Thoracic aorta (tissue), 2 donors: ENCODE measurements at regions not wholly inside any gene's neighbourhood (a gene's known extent, or its start where the extent isn't known, plus 50 kb on each side); places are given as distances from the start of the nearest gene placed in this dataset.

ENCODE experiments used
- ATAC-seq: fragments of 150-250 bp; one replicate; pipeline ENCODE4 v1.8.0; 2017; ENCODE audit warnings: low read depth; ENCODE audit not compliant: insufficient number of reproducible peaks, low FRiP score
- DNase-seq: peaks from one replicate; pipeline ENCODE4 v3.0.0-alpha.2; 2020; ENCODE audit warnings: low spot score
- H3K27ac ChIP-seq, 2 donors: fragments of 200-600 bp; sonication (generic); 1 replicate in 1 of 2; 2 replicates in 1 of 2; pipeline ENCODE4 v1.5.1; 2016; ENCODE audit warnings: mild to moderate bottlenecking in 2 of 2, moderate library complexity in 2 of 2
- H3K27me3 ChIP-seq: fragments of 200-600 bp; sonication (generic); replicated peaks from 2 replicates; pipeline ENCODE4 v1.6.0; 2016; ENCODE audit warnings: mild to moderate bottlenecking; ENCODE audit not compliant: insufficient read depth
- H3K36me3 ChIP-seq: fragments of 200-600 bp; sonication (generic); one replicate; pipeline ENCODE4 v1.5.1; 2016
- H3K4me1 ChIP-seq, 2 donors: fragments of 200-600 bp; sonication (generic); 1 replicate in 1 of 2; 2 replicates in 1 of 2; pipeline versions ENCODE4 v1.5.1 to v1.6.0; 2016; ENCODE audit warnings: low read depth in 2 of 2, mild to moderate bottlenecking in 1 of 2; ENCODE audit not compliant: control insufficient read depth in 1 of 2
- H3K4me3 ChIP-seq: fragments of 200-600 bp; sonication (generic); 2 replicates; pipeline ENCODE4 v1.5.1; 2016; ENCODE audit warnings: mild to moderate bottlenecking
- H3K9me3 ChIP-seq: fragments of 200-600 bp; sonication (generic); 2 replicates; pipeline ENCODE4 v1.5.1; 2016
- CTCF ChIP-seq: fragments of 200-600 bp; sonication (generic); IDR thresholded peaks from one replicate; pipeline ENCODE4 v1.5.1; 2019; ENCODE audit warnings: antibody characterized with exemption

- no peaks in the 10 kb centered on the region for H3K9me3 ChIP-seq
Observed at GRCh38 chr6:134442073-134442472, 124.2 kb upstream of the SGK1 start.

GRCh38 chr6:134438837-134439236, 120.9 kb upstream of the SGK1 start:
- Histone ChIP-seq H3K36me3 (no peaks in the 10 kb centered on the region), H3K4me1 (peaks cover 0 to 7% of the 10 kb centered on the region in 2 donors), H3K27me3 (no peaks in the 10 kb centered on the region), H3K4me3 (no peak overlapping the region), H3K9me3 (no peaks in the 10 kb centered on the region), H3K27ac (no peak overlapping the region)
- no peak for DNase-seq
- ATAC-seq, result no peak
- TF ChIP-seq CTCF, result no peak

More at GRCh38 chr6:134442073-134442472, 124.2 kb upstream of the SGK1 start:
- no peaks in the 10 kb centered on the region for H3K27me3 ChIP-seq
- H3K27ac ChIP-seq, result no peak overlapping the region
- ATAC-seq (no peak), DNase-seq (no peak)
- H3K4me1 ChIP-seq, result peaks cover 0 to under 1% of the 10 kb centered on the region in 2 donors
- TF ChIP-seq CTCF, result no peak
- H3K36me3 ChIP-seq, result no peaks in the 10 kb centered on the region
- no peak overlapping the region for H3K4me3 ChIP-seq

GRCh38 chr6:134437376-134437775, 119.5 kb upstream of the SGK1 start:
- ATAC-seq, result no peak
- Histone ChIP-seq H3K27me3 (no peaks in the 10 kb centered on the region), H3K9me3 (no peaks in the 10 kb centered on the region), H3K36me3 (no peaks in the 10 kb centered on the region), H3K4me1 (peaks cover 0 to 7% of the 10 kb centered on the region in 2 donors), H3K4me3 (no peak overlapping the region), H3K27ac (no peak overlapping the region)
- TF ChIP-seq CTCF, result no peak
- DNase-seq, result no peak

- no peak for ATAC-seq
- H3K9me3 ChIP-seq, result no peaks in the 10 kb centered on the region
- no peaks in the 10 kb centered on the region for H3K27me3 ChIP-seq
- H3K27ac ChIP-seq, result no peak overlapping the region
- no peak for TF ChIP-seq CTCF
- peaks cover 0 to 7% of the 10 kb centered on the region in 2 donors for H3K4me1 ChIP-seq
- no peaks in the 10 kb centered on the region for H3K36me3 ChIP-seq
- H3K4me3 ChIP-seq, result no peak overlapping the region
- DNase-seq, result no peak
Observed at GRCh38 chr6:134436950-134437349, 119.0 kb upstream of the SGK1 start.

GRCh38 chr6:134436281-134436815, 118.4 kb upstream of the SGK1 start:
- Histone ChIP-seq H3K4me3 (peak overlapping the region; percentile 20), H3K27me3 (no peaks in the 10 kb centered on the region), H3K27ac (peak overlapping the region in 1 of 2 donors; percentile 19), H3K36me3 (no peaks in the 10 kb centered on the region), H3K4me1 (peaks cover 0 to 7% of the 10 kb centered on the region in 2 donors), H3K9me3 (no peaks in the 10 kb centered on the region)
- DNase-seq, result peak; percentile 21
- ATAC-seq, result no peak
- no peak for TF ChIP-seq CTCF
